KMS-11 (cell line): ENCODE measurements at regions not wholly inside any gene's neighbourhood (a gene's known extent, or its start where the extent isn't known, plus 50 kb on each side); places are given as distances from the start of the nearest gene placed in this dataset.

ENCODE experiments used
- H2AFZ ChIP-seq: fragments of 200-600 bp; sonication (generic); 2 replicates; pipeline ENCODE4 v1.6.1; 2016; ENCODE audit warnings: antibody characterized with exemption, mixed run types, low read depth
- H3K27ac ChIP-seq: fragments of 200-600 bp; sonication (generic); 2 replicates; pipeline ENCODE4 v1.6.1; 2016; ENCODE audit warnings: mild to moderate bottlenecking, mixed run types
- H3K27me3 ChIP-seq: fragments of 200-600 bp; sonication (generic); 2 replicates; pipeline ENCODE4 v1.6.1; 2017; ENCODE audit warnings: mild to moderate bottlenecking, low read depth, mixed run types, moderate library complexity; ENCODE audit not compliant: insufficient read depth
- H3K36me3 ChIP-seq: fragments of 200-600 bp; sonication (generic); 2 replicates; pipeline ENCODE4 v1.6.1; 2017; ENCODE audit warnings: mild to moderate bottlenecking, mixed run types; ENCODE audit not compliant: insufficient read depth
- H3K4me1 ChIP-seq: fragments of 200-600 bp; sonication (generic); 2 replicates; pipeline ENCODE4 v1.6.1; 2016; ENCODE audit warnings: mild to moderate bottlenecking, low read depth, mixed run types; ENCODE audit not compliant: poor library complexity, severe bottlenecking
- H3K4me2 ChIP-seq: fragments of 200-600 bp; sonication (generic); 2 replicates; pipeline ENCODE4 v1.7.0; 2016; ENCODE audit warnings: mild to moderate bottlenecking, mixed run types
- H3K4me3 ChIP-seq: fragments of 200-600 bp; sonication (generic); IDR thresholded peaks from 2 replicates; pipeline ENCODE4 v1.6.1; 2017; ENCODE audit warnings: low read depth, low read length, mixed read lengths; ENCODE audit not compliant: insufficient read depth
- H3K79me2 ChIP-seq: fragments of 200-600 bp; sonication (generic); 2 replicates; pipeline ENCODE4 v1.6.1; 2016; ENCODE audit warnings: low read depth, mixed run types; ENCODE audit not compliant: insufficient read depth
- H3K9ac ChIP-seq: fragments of 200-600 bp; sonication (generic); 2 replicates; pipeline ENCODE4 v1.6.1; 2016; ENCODE audit warnings: mild to moderate bottlenecking, mixed run types
- H4K20me1 ChIP-seq: fragments of 200-600 bp; sonication (generic); 2 replicates; pipeline ENCODE4 v1.6.1; 2016; ENCODE audit warnings: mild to moderate bottlenecking, mixed run types; ENCODE audit not compliant: insufficient read depth
- CTCF ChIP-seq: fragments of 200-600 bp; sonication (generic); conservative IDR thresholded peaks from 2 replicates; pipeline ENCODE4 v1.6.1; 2017; ENCODE audit warnings: low read depth, mild to moderate bottlenecking, antibody characterized with exemption, low read length, moderate library complexity, mixed read lengths

GRCh38 chr15:39397883-39398282, 183.0 kb upstream of the THBS1 start:
- Histone ChIP-seq H3K4me1 (peaks cover 9% of the 10 kb centered on the region), H3K27me3 (no peaks in the 10 kb centered on the region), H3K36me3 (no peaks in the 10 kb centered on the region), H3K79me2 (no peaks in the 10 kb centered on the region), H3K4me3 (no peak overlapping the region), H3K27ac (no peak overlapping the region), H2AFZ (no peak overlapping the region), H3K9ac (no peak overlapping the region), H3K4me2 (no peak overlapping the region), H4K20me1 (no peaks in the 10 kb centered on the region)
- no peak for TF ChIP-seq CTCF

GRCh38 chr15:39399600-39399999, 181.3 kb upstream of the THBS1 start:
- Histone ChIP-seq H3K9ac (no peak overlapping the region), H3K27me3 (no peaks in the 10 kb centered on the region), H2AFZ (no peak overlapping the region), H3K4me2 (no peak overlapping the region), H3K27ac (no peak overlapping the region), H3K4me1 (peaks cover 9% of the 10 kb centered on the region), H3K4me3 (no peak overlapping the region), H3K36me3 (no peaks in the 10 kb centered on the region), H3K79me2 (no peaks in the 10 kb centered on the region), H4K20me1 (no peaks in the 10 kb centered on the region)
- no peak for TF ChIP-seq CTCF

- no peak for TF ChIP-seq CTCF
- H3K4me3 ChIP-seq, result no peak overlapping the region
- no peaks in the 10 kb centered on the region for H3K27me3 ChIP-seq
- no peak overlapping the region for H3K4me2 ChIP-seq
- H3K36me3 ChIP-seq, result no peaks in the 10 kb centered on the region
- no peak overlapping the region for H2AFZ ChIP-seq
- H3K9ac ChIP-seq, result no peak overlapping the region
- H4K20me1 ChIP-seq, result no peaks in the 10 kb centered on the region
- no peak overlapping the region for H3K27ac ChIP-seq
- no peaks in the 10 kb centered on the region for H3K79me2 ChIP-seq
- H3K4me1 ChIP-seq, result peaks cover 9% of the 10 kb centered on the region
These were observed 180.9 kb upstream of the THBS1 start for GRCh38 chr15:39400002-39400401.

GRCh38 chr15:39400821-39401550, 179.9 kb upstream of the THBS1 start:
- no peaks in the 10 kb centered on the region for H3K36me3 ChIP-seq
- H3K4me1 ChIP-seq, result peaks cover 9% of the 10 kb centered on the region
- no peak overlapping the region for H3K4me2 ChIP-seq
- no peaks in the 10 kb centered on the region for H4K20me1 ChIP-seq
- no peaks in the 10 kb centered on the region for H3K27me3 ChIP-seq
- no peak for TF ChIP-seq CTCF
- no peak overlapping the region for H3K9ac ChIP-seq
- no peaks in the 10 kb centered on the region for H3K79me2 ChIP-seq
- H2AFZ ChIP-seq, result no peak overlapping the region
- H3K4me3 ChIP-seq, result no peak overlapping the region
- no peak overlapping the region for H3K27ac ChIP-seq
